Heart right ventricle (tissue), 16 donors: ENCODE measurements at regions not wholly inside any gene's neighbourhood (a gene's known extent, or its start where the extent isn't known, plus 50 kb on each side); places are given as distances from the start of the nearest gene placed in this dataset.

Source experiments
- ATAC-seq, 8 donors: fragments of 200-7000 bp; cut with Tn5 transposase; one replicate each; pipeline ENCODE4 v1.9.1; 2020; ENCODE audit warnings: mild to moderate bottlenecking in 8 of 8, moderate library complexity in 8 of 8, moderate number of reproducible peaks in 1 of 8
- DNase-seq, 2 donors: peaks; one replicate each; pipeline ENCODE4 v3.0.0-alpha.2; 2020
- H3K27ac ChIP-seq, 10 donors: fragments of 200-600 bp; sonication (generic) in 2 of 10; one replicate each; pipeline versions ENCODE4 v1.5.0 to v1.8.0; 2020 to 2022; ENCODE audit warnings: mild to moderate bottlenecking in 3 of 10
- H3K27me3 ChIP-seq, 7 donors: fragments of 200-600 bp; one replicate each; pipeline ENCODE4 v1.8.0; 2021 to 2022; ENCODE audit warnings: mild to moderate bottlenecking in 2 of 7
- H3K36me3 ChIP-seq, 9 donors: fragments of 200-600 bp; sonication (generic) in 1 of 9; one replicate each; pipeline versions ENCODE4 v1.5.0 to v1.8.0; 2020 to 2022; ENCODE audit warnings: mild to moderate bottlenecking in 2 of 9
- H3K4me1 ChIP-seq, 9 donors: fragments of 200-600 bp; sonication (generic) in 1 of 9; one replicate each; pipeline versions ENCODE4 v1.5.0 to v1.8.0; 2020 to 2022; ENCODE audit warnings: mild to moderate bottlenecking in 4 of 9
- H3K4me3 ChIP-seq, 10 donors: fragments of 200-600 bp; sonication (generic) in 2 of 10; one replicate each; pipeline versions ENCODE4 v1.5.0 to v1.8.0; 2020 to 2022; ENCODE audit warnings: mild to moderate bottlenecking in 7 of 10, moderate library complexity in 2 of 10
- H3K9me3 ChIP-seq, 11 donors: fragments of 200-600 bp in 10 of 11; sonication (generic) in 2 of 11; one replicate each; pipeline versions ENCODE4 v1.5.0 to v1.8.0; 2013 to 2022; ENCODE audit warnings: mild to moderate bottlenecking in 2 of 11, control low read depth in 1 of 11, moderate library complexity in 1 of 11
- CTCF ChIP-seq, 9 donors: fragments of 200-600 bp; sonication (generic) in 2 of 9; IDR thresholded peaks; one replicate each; pipeline versions ENCODE4 v1.5.0 to v1.8.0; 2021 to 2022; ENCODE audit warnings: antibody characterized with exemption in 9 of 9, mild to moderate bottlenecking in 5 of 9, moderate library complexity in 1 of 9
- WGBS, 2 donors: extraction: QIAGEN DNeasy Blood & Tissue Kit; methylation state at CpG; one replicate each; pipeline ENCODE4 v1.1.7; 2013; ENCODE audit warnings: inconsistent platforms in 1 of 2; 5-methylcytosine and 5-hydroxymethylcytosine counted together
- intact Hi-C, 10 donors: fragments of 100-400 bp; cut with DNase I; formaldehyde crosslinking; loops; one replicate each; pipeline versions ENCODE4 v1.11.1 to v1.14.2; 2022
- donor health status: Arrhythmogenic right ventricular cardiomyopathy.
- donor health status: ischemic (EF 13 %, LVEDD 7.1; RV severe dilation, severe dysfunction).
- donor health status: healthy with polysubstance abuse.
- donor health status: DM: no; HTN: yes; CAD: no.
- donor health status: DM: no; HTN: no; CAD: no.
- donor health status: ischemic (EF 25% LVEDD 6.9; RV normal size, moderate dysfunction).
- donor health status: ischemic (EF 25% LVEDD 5.7; RV mildly dilated, moderate dysfunction).
- donor health status: healthy.
- donor health status: DM: yes; HTN: yes; CAD: no.
- donor health status: Ischemic cardiomyopathy.
- donor health status: ischemic (EF 35%, LVEDD 5.7; RV mildly dilated, moderate dysfunction).
- donor health status: nonischemic (EF 11% LVEDD 7.7; RV severe dilation, severe dysfunction).
- donor health status: DM: yes; HTN: yes; CAD: no.
- donor health status: PGD.
- donor health status: ischemic (EF 29% LVEDD 5.4; RV normal size, mild dysfunction).
- donor health status: nonischemic (EF 23%, LVEDD 6.1; RV moderate dilation, normal function).

GRCh38 chr18:59954755-59955156 is 55.0 kb downstream of the PMAIP1 start:
- Histone ChIP-seq H3K9me3 (no peaks in the 10 kb centered on the region), H3K27ac (no peak overlapping the region), H3K4me3 (no peak overlapping the region), H3K36me3 (no peaks in the 10 kb centered on the region), H3K27me3 (peaks cover 0 to 11% (median 0%) of the 10 kb centered on the region in 7 donors), H3K4me1 (peaks cover 0 to 4% (median 0%) of the 10 kb centered on the region in 9 donors)
- no peak for ATAC-seq
- intact Hi-C loops, result no loop called here
- TF ChIP-seq CTCF (IDR thresholded peaks at IDR 0.05), result no peak
- DNase-seq, result no peak
- WGBS, 2 donors, result 64 to 68% methylated on average over 2 of the region's 2 CpGs

- H3K36me3 ChIP-seq, result no peaks in the 10 kb centered on the region
- no peak for DNase-seq
- ATAC-seq, result no peak
- no peak for TF ChIP-seq CTCF (IDR thresholded peaks at IDR 0.05)
- peaks cover 0 to 11% (median 0%) of the 10 kb centered on the region in 7 donors for H3K27me3 ChIP-seq
- peaks cover 0 to 4% (median 0%) of the 10 kb centered on the region in 9 donors for H3K4me1 ChIP-seq
- WGBS, 2 donors, result 79 to 90% methylated on average over 1 of the region's 1 CpG
- H3K4me3 ChIP-seq, result no peak overlapping the region
- H3K9me3 ChIP-seq, result no peaks in the 10 kb centered on the region
- intact Hi-C loops, result no loop called here
- no peak overlapping the region for H3K27ac ChIP-seq
These were observed 54.4 kb downstream of the PMAIP1 start for GRCh38 chr18:59954241-59954640.
